Neural crest cell (in vitro differentiated cells): ENCODE measurements at regions not wholly inside any gene's neighbourhood (a gene's known extent, or its start where the extent isn't known, plus 50 kb on each side); places are given as distances from the start of the nearest gene placed in this dataset.
"Not testable (repeated sequence)": the region's sequence is repeated elsewhere in the genome, so short reads cannot be mapped to it uniquely, and the experiment has no call there.

Source experiments
- DNase-seq: peaks from one replicate; pipeline ENCODE4 v3.0.0; 2021; ENCODE audit warnings: low read depth, mixed read lengths, low spot score
- H3K27ac Mint-ChIP-seq: one replicate; pipeline ENCODE4 v1.8.0; 2021; ENCODE audit warnings: mild to moderate bottlenecking, mixed read lengths; ENCODE audit not compliant: unreplicated experiment
- H3K27me3 Mint-ChIP-seq: 2 replicates; pipeline ENCODE4 v1.8.0; 2021; ENCODE audit warnings: low read depth, mild to moderate bottlenecking, mixed read lengths
- H3K36me3 Mint-ChIP-seq: 2 replicates; pipeline ENCODE4 v1.8.0; 2021; ENCODE audit warnings: low read depth, mild to moderate bottlenecking, mixed read lengths
- H3K4me1 Mint-ChIP-seq: 2 replicates; pipeline ENCODE4 v1.8.0; 2021; ENCODE audit warnings: mixed read lengths
- H3K4me3 Mint-ChIP-seq: one replicate; pipeline ENCODE4 v1.8.0; 2021; ENCODE audit warnings: mild to moderate bottlenecking, mixed read lengths
- H3K9me3 Mint-ChIP-seq: 2 replicates; pipeline ENCODE4 v1.8.0; 2021; ENCODE audit warnings: mixed read lengths
- CTCF ChIP-seq: fragments of 200-600 bp; sonication (generic); conservative IDR thresholded peaks from 2 replicates; pipeline ENCODE4 v1.5.0; 2021; ENCODE audit warnings: antibody characterized with exemption, mild to moderate bottlenecking

DNA sequence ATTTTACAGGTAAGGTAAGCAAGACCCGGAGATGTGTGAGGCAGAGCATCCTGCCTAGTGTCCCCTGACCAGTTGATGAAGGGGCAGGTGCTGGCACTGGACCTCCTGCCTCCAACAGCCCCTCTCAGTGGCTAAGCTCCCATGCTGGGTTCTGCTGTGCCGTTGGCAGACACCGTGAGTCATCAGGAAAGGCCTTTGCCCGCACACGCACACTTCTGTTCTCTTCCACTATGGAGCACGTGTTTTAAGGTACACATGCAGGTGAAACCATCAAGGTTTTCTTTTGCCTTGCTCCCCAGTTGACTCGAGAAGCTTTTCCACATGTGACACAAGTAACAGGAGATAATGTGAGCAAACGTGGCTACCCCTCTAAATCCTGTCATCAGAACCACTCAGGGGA, 207.9 kb downstream of the RRAGC start:
- no peak overlapping the region for H3K4me3 Mint-ChIP-seq
- DNase-seq: no peak
- H3K4me1 Mint-ChIP-seq: peaks cover 6% of the 10 kb centered on the region
- peaks cover 3% of the 10 kb centered on the region for H3K36me3 Mint-ChIP-seq
- no peaks in the 10 kb centered on the region for H3K27me3 Mint-ChIP-seq
- no peak for TF ChIP-seq CTCF
- H3K27ac Mint-ChIP-seq: no peak overlapping the region
- peaks cover 4% of the 10 kb centered on the region for H3K9me3 Mint-ChIP-seq

GRCh38 chr1:38648417-38648816, 211.2 kb downstream of the RRAGC start:
- Mint-ChIP-seq H3K9me3 (peaks cover 9% of the 10 kb centered on the region), H3K27me3 (no peaks in the 10 kb centered on the region), H3K36me3 (peaks cover 3% of the 10 kb centered on the region)

DNA sequence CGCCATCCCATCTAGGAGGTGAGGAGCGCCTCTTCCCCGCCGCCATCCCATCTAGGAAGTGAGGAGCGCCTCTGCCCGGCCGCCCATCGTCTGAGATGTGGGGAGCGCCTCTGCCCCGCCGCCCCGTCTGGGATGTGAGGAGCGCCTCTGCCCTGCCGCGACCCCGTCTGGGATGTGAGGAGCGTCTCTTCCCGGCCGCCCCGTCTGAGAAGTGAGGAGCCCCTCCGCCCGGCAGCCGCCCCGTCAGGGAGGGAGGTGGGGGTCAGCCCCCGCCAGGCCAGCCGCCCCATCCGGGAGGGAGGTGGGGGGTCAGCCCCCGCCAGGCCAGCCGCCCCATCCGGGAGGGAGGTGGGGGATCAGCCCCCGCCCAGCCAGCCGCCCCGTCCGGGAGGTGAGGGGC, 212.2 kb downstream of the RRAGC start:
- DNase-seq, H3K4me3 Mint-ChIP-seq, H3K9me3 Mint-ChIP-seq, H3K27ac Mint-ChIP-seq, H3K4me1 Mint-ChIP-seq, H3K27me3 Mint-ChIP-seq, H3K36me3 Mint-ChIP-seq: not testable (repeated sequence)

More at GRCh38 chr1:38648417-38648816, 211.2 kb downstream of the RRAGC start:
- Mint-ChIP-seq H3K4me1 (no peaks in the 10 kb centered on the region), H3K4me3 (no peak overlapping the region), H3K27ac (no peak overlapping the region)
- DNase-seq: no peak
- no peak for TF ChIP-seq CTCF

DNA sequence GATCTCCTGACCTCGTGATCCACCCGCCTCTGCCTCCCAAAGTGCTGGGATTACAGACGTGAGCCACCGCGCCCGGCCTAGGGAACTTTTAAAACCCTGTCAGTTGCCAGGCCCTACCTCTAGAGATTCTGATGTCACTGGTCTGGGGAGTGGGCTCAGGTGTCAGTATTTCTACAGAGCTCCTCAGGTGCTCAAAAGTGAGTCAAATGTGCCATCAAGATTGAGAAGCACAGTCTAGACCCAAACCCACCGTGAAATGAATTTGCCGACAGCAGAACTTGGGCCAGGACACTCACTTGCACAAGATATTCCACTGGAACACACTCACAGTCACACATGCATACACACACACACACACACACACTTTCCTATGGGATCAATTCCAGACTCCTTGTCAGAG, 215.5 kb downstream of the RRAGC start:
- TF ChIP-seq CTCF: no peak
- Mint-ChIP-seq H3K36me3 (peaks cover 2% of the 10 kb centered on the region), H3K27ac (no peak overlapping the region), H3K27me3 (peaks cover 6% of the 10 kb centered on the region), H3K4me3 (no peak overlapping the region), H3K4me1 (no peaks in the 10 kb centered on the region), H3K9me3 (peaks cover 8% of the 10 kb centered on the region)
- no peak for DNase-seq

GRCh38 chr1:38641661-38642060, 217.9 kb downstream of the RRAGC start:
- no peak overlapping the region for H3K4me3 Mint-ChIP-seq
- H3K27ac Mint-ChIP-seq: no peak overlapping the region
- H3K27me3 Mint-ChIP-seq: peaks cover 12% of the 10 kb centered on the region
- DNase-seq: no peak
- H3K4me1 Mint-ChIP-seq: no peaks in the 10 kb centered on the region
- no peak for TF ChIP-seq CTCF
- H3K9me3 Mint-ChIP-seq: peaks cover 5% of the 10 kb centered on the region
- no peaks in the 10 kb centered on the region for H3K36me3 Mint-ChIP-seq

DNA sequence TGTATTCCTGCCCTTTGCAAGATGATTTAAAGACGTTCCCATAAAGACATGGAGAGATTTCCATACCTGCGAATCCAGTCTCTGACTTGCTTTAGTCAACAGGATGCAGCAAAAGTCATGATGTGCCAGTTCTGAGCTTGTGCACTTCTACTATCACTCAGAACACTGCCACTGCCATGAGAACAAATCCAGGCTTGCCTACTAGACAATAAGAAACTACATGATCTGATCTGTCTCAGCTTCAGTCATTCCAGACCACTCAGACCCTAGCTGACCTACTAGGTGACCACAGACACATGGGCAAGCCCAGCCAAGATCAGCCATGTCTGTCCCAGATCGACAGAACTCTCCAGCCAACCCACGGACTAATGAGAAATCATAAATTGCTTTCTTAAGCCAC, 219.2 kb downstream of the RRAGC start:
- no peak for DNase-seq
- Mint-ChIP-seq H3K4me3 (no peak overlapping the region), H3K36me3 (no peaks in the 10 kb centered on the region), H3K4me1 (no peaks in the 10 kb centered on the region), H3K27me3 (peaks cover 22% of the 10 kb centered on the region), H3K9me3 (peaks cover 5% of the 10 kb centered on the region), H3K27ac (no peak overlapping the region)
- TF ChIP-seq CTCF: no peak
